ENCODE measurements at regions not wholly inside any gene's neighbourhood (a gene's known extent, or its start where the extent isn't known, plus 50 kb on each side); places are given as distances from the start of the nearest gene placed in this dataset.
"Not testable (repeated sequence)": the region's sequence is repeated elsewhere in the genome, so short reads cannot be mapped to it uniquely, and the experiment has no call there.

DNA sequence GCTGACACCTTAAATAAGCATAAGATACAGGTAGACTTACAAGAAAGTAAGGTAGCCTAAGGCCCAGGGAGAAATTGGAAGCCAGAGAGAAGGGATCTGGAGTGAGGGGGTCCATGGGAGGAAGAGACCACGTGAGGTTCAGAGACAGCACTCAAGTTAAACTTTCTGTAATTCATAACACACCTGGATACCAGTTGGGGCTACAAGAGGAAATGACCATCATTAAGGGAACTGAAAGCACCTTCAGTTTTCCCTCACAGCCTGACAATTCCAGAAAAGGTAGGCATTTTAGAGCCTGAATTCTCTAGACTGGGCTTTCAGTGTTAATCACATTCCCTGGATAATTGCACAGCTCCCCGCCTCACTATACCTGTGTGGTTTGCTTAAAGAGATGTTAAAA, 355.5 kb downstream of the FBXW7 start:
- WGBS (ENCODE audit: insufficient coverage, insufficient replicate concordance, low lambda C conversion rate, missing lambda C conversion rate): 51% methylated on average over 2 of the region's 2 CpGs
- no peaks in the 10 kb centered on the region for H3K36me3 ChIP-seq (ENCODE audit: control insufficient read depth in 2 of 2, insufficient read depth in 2 of 2, low read length in 1 of 2)
- no peak for DNase-seq (ENCODE audit: low read depth, low spot score)
- H3K79me2 ChIP-seq (ENCODE audit: control insufficient read depth, insufficient read depth, low read length): no peaks in the 10 kb centered on the region
- ATAC-seq: no peak; the same call in 2 of the 3 replicates
- H3K4me2 ChIP-seq (ENCODE audit: control insufficient read depth, insufficient read depth): no peak overlapping the region
- ChIA-PET RAD21 (ENCODE audit: unreplicated experiment) (no interaction called here), SMC1A (ENCODE audit: uncharacterized antibody, unreplicated experiment) (no interaction called here), POLR2A (no interaction called here), CTCF (no interaction called here)
- no peak overlapping the region for H3K4me3 ChIP-seq
- no peaks in the 10 kb centered on the region for H3K9me3 ChIP-seq (replicated peaks; ENCODE audit: control insufficient read depth, insufficient read depth, low read length)
- no peaks in the 10 kb centered on the region for H4K20me1 ChIP-seq (ENCODE audit: control insufficient read depth, insufficient read depth)
- intact Hi-C loops (cut with micrococcal nuclease; ENCODE audit: unreplicated experiment): loop anchor here (5.0 kb wide), 1 partner anchor 378 kb away; no protein-coding TSS in a partner anchor
- no peak for FAIRE-seq
- no peaks in the 10 kb centered on the region for H3K27me3 ChIP-seq (replicated peaks in 1 of 2; ENCODE audit: control insufficient read depth in 2 of 2, insufficient read depth in 2 of 2, low read length in 1 of 2)
- H3K4me1 ChIP-seq (ENCODE audit: control insufficient read depth, insufficient read depth, low read length): no peaks in the 10 kb centered on the region
- no TSS peak for BruUV-seq (replicated peaks)
- no peak overlapping the region for H2AFZ ChIP-seq (ENCODE audit: control insufficient read depth, low read depth, low read length)
- no peak overlapping the region for H3K9ac ChIP-seq (ENCODE audit: control insufficient read depth, insufficient read depth, low read length)
- in situ Hi-C loops (cut with MboI): no loop called here
- H3K27ac ChIP-seq (ENCODE audit: control insufficient read depth, insufficient read depth): no peak overlapping the region
- TF ChIP-seq, protein P1, sequence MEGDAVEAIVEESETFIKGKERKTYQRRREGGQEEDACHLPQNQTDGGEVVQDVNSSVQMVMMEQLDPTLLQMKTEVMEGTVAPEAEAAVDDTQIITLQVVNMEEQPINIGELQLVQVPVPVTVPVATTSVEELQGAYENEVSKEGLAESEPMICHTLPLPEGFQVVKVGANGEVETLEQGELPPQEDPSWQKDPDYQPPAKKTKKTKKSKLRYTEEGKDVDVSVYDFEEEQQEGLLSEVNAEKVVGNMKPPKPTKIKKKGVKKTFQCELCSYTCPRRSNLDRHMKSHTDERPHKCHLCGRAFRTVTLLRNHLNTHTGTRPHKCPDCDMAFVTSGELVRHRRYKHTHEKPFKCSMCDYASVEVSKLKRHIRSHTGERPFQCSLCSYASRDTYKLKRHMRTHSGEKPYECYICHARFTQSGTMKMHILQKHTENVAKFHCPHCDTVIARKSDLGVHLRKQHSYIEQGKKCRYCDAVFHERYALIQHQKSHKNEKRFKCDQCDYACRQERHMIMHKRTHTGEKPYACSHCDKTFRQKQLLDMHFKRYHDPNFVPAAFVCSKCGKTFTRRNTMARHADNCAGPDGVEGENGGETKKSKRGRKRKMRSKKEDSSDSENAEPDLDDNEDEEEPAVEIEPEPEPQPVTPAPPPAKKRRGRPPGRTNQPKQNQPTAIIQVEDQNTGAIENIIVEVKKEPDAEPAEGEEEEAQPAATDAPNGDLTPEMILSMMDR (IDR thresholded peaks at IDR 0.05 in 2 of 3, conservative IDR thresholded peaks at IDR 0.05 in 1 of 3; ENCODE audit: control insufficient read depth in 2 of 3, extremely low read depth in 1 of 3, insufficient read depth in 1 of 3, low read depth in 3 of 3, low read length in 3 of 3): no peak
- TF ChIP-seq HDGF (IDR thresholded peaks at IDR 0.05): no peak
- TF ChIP-seq SPI1 (IDR thresholded peaks at IDR 0.05; ENCODE audit: borderline replicate concordance, insufficient read depth, low read depth, low read length): peak; percentile 70
- no peak for TF ChIP-seq EGR1 (IDR thresholded peaks at IDR 0.05; ENCODE audit: borderline replicate concordance in 1 of 2, low read depth in 2 of 2, low read length in 2 of 2)
- 0 out of 4 replicates have a peak, but pooled peaks of 1 of the 2 experiments have one; percentile 12 for TF ChIP-seq IKZF2 (IDR thresholded peaks at IDR 0.05)

DNA sequence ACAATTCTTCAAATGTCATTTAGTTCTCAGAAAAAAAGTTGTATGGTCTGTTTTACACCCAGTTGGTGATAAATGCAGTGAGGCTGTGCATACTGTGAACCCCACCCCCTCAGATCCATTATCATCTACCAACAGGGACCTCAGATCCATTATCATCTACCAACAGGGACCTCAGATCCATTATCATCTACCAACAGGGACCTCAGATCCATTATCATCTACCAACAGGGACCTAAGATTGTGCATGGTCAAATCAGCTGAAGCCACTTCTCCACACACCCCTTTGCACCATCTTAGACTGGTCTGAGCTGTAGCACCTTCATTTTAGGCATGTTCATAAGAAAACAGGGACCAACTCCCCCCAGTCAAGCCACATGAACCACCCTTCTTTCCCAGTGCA, 358.4 kb downstream of the FBXW7 start:
- H3K36me3 ChIP-seq (ENCODE audit: control insufficient read depth in 2 of 2, insufficient read depth in 2 of 2, low read length in 1 of 2); BruUV-seq (replicated peaks); H3K4me3 ChIP-seq; intact Hi-C loops (cut with micrococcal nuclease; ENCODE audit: unreplicated experiment); H3K4me1 ChIP-seq (ENCODE audit: control insufficient read depth, insufficient read depth, low read length); CTCF ChIA-PET; H3K79me2 ChIP-seq (ENCODE audit: control insufficient read depth, insufficient read depth, low read length); FAIRE-seq; DNase-seq (ENCODE audit: low read depth, low spot score); H3K27ac ChIP-seq (ENCODE audit: control insufficient read depth, insufficient read depth); H3K9ac ChIP-seq (ENCODE audit: control insufficient read depth, insufficient read depth, low read length); in situ Hi-C loops (cut with MboI); SMC1A ChIA-PET (ENCODE audit: uncharacterized antibody, unreplicated experiment); H2AFZ ChIP-seq (ENCODE audit: control insufficient read depth, low read depth, low read length); H3K27me3 ChIP-seq (replicated peaks in 1 of 2; ENCODE audit: control insufficient read depth in 2 of 2, insufficient read depth in 2 of 2, low read length in 1 of 2); H3K4me2 ChIP-seq (ENCODE audit: control insufficient read depth, insufficient read depth); RAD21 ChIA-PET (ENCODE audit: unreplicated experiment); H4K20me1 ChIP-seq (ENCODE audit: control insufficient read depth, insufficient read depth); H3K9me3 ChIP-seq (replicated peaks; ENCODE audit: control insufficient read depth, insufficient read depth, low read length); ATAC-seq: not testable (repeated sequence)
- POLR2A ChIA-PET: interaction anchor here (0.6 kb wide), 1 partner anchor 15 kb away, joined by 7 read pairs; no protein-coding TSS in a partner anchor

Data from GM12878 (cell line).